ENCODE measurements at regions not wholly inside any gene's neighbourhood (a gene's known extent, or its start where the extent isn't known, plus 50 kb on each side); places are given as distances from the start of the nearest gene placed in this dataset.
"Not testable (repeated sequence)": the region's sequence is repeated elsewhere in the genome, so short reads cannot be mapped to it uniquely, and the experiment has no call there.

DNA sequence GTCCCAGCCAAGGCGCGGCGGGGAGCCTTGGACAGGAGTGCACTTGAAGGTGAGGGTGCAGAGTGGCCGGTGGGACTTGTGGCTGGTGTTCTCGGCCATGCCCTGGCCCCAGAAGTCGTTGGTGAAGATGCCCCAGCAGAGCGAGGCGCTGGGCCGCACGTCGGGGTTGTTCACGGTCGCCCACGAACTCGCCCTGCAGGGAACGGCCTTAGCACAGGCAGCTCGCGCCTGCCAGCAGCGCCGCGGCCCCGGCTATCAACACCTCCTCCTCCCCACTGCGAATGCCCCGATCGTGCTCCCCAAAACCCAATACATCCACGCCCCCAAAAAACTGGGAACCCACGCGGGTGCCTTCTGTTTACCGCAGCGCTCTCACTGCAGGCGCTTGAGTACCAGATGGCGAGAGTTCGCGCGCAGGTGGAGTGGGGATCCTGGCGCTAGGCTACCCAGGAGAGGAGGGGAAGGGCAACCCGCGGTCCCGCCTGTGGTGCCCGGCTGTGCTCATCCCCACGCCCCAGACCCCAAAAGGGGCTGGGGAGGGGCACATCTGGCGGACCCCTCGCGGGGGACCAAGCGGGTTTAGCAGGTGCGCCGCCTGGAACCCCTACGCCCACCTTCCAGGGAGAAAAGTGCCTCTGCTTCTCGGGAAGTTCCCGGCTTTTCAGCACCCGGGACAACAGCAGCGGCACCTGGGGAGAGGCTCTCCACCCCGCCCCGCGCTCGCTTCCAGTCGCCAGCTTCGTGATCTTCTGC lies 386.3 kb upstream of the TMTC1 start:
- Mint-ChIP-seq H3K4me1 (no peaks in the 10 kb centered on the region), H3K27ac (ENCODE audit: low read depth) (no peak overlapping the region), H3K4me3 (no peak overlapping the region), H3K27me3 (peaks cover 10% of the 10 kb centered on the region), H3K9me3 (no peaks in the 10 kb centered on the region), H3K36me3 (ENCODE audit: insufficient read depth) (no peaks in the 10 kb centered on the region)
- no peak for ATAC-seq (replicated peaks; ENCODE audit: extremely low read depth, poor library complexity, severe bottlenecking)
- DNase-seq (ENCODE audit: low spot score in 2 of 2): no peak

DNA sequence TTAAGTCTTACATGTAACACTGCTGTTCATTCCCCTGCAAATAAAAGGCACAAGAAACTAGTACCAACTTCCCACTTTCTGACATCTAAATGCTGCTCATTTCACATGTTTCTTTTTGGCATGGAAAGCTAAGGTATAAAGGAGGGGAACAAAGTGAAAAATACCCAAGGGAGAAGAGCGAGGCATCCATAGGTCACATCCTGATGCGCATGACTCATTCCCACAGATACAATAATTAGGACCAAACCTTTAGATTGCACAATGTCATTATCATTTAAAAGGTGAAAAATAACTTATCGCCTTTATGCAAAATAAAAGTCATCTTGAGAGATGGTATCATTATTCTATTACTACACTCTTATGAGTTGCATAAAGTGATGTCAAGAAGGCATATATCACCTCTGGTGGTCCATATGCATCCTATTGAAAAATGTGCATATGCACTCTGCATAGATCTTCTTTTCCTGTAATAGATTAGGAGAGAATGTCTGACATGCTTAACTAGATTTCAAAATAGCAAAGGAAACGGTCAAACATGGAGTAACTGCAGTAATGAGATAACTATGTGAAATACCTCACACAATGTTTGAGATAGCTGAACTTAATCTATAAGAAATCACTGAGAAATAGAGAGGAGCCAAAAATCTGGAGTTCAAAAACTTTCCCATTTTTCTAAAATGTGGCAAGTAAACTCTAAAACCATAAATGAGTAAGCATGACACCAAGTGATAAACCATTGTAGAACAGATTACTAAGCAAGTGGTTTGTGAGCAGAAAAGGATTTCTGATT lies 382.5 kb upstream of the TMTC1 start:
- no peak overlapping the region for H3K27ac Mint-ChIP-seq (ENCODE audit: low read depth)
- peaks cover 5% of the 10 kb centered on the region for H3K27me3 Mint-ChIP-seq
- H3K4me3 Mint-ChIP-seq: no peak overlapping the region
- no peaks in the 10 kb centered on the region for H3K36me3 Mint-ChIP-seq (ENCODE audit: insufficient read depth)
- no peaks in the 10 kb centered on the region for H3K9me3 Mint-ChIP-seq
- ATAC-seq (replicated peaks; ENCODE audit: extremely low read depth, poor library complexity, severe bottlenecking) (no peak), DNase-seq (ENCODE audit: low spot score in 2 of 2) (no peak)
- no peaks in the 10 kb centered on the region for H3K4me1 Mint-ChIP-seq

DNA sequence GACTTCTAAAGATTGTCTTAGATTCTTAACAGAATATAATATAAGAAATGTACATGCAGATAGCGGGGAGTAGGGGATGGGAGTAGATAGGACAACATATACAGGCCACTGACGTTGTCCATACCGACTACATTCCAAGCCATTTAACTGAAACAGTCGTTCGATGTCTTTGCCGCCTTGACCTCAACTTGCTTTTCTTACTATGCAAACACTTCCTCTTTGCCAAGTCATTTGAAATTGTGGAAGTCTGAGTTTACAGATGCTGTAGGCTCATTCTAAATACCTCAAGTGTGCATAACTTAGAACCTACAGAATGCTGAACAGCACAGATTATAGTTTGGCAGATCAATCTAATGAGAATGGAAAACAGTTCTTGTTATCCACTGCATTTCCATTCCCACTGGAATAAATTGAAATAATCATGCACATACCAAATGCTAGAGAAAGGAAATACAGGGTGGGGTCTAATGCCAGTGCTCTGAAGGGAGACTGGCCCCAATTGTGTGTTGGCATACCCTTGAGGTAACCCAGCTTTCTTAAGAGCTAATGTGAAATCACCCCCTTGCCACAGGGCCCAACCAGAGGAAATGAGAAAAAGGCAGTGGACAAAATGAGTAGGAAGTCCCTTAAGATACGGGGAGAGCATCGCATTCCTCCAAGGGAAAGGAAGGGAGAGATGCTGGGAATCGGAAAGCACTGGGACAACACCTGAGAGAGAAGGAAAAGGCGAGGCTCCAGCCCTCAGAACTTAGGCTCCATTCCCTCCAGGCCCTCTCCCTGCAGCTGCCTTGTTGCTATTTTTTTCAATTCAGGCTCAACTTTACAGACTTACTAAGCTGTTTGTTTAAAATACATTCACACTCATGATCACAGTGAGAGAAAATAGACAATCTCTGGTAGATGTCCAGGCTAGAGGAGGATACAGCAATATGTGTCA lies 380.9 kb upstream of the TMTC1 start:
- Mint-ChIP-seq H3K4me1 (no peaks in the 10 kb centered on the region), H3K27ac (ENCODE audit: low read depth) (no peak overlapping the region), H3K9me3 (no peaks in the 10 kb centered on the region), H3K36me3 (ENCODE audit: insufficient read depth) (no peaks in the 10 kb centered on the region), H3K27me3 (no peaks in the 10 kb centered on the region), H3K4me3 (no peak overlapping the region)
- ATAC-seq (replicated peaks; ENCODE audit: extremely low read depth, poor library complexity, severe bottlenecking): no peak
- DNase-seq (ENCODE audit: low spot score in 2 of 2): no peak

DNA sequence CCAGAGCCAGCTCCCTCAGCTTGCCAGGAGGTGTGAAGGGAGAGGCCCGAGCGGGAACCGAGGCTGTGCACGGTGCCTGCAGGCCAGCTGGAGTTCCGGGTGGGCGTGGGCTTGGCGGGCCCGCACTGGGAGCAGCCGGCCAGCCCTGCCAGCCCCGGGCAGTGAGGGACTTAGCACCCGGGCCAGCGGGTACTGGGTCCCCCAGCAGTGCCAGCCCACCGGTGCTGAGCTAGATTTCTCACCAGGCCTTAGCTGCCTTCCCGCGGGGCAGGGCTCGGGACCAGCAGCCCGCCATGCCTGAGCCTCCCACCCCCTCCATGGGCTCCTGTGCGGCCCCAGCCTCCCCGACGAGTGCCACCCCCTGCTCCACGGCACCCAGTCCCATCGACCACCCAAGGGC lies 373.1 kb upstream of the TMTC1 start:
- peaks cover 14% of the 10 kb centered on the region for H3K9me3 Mint-ChIP-seq
- DNase-seq (ENCODE audit: low spot score in 2 of 2); H3K4me1 Mint-ChIP-seq; ATAC-seq (replicated peaks; ENCODE audit: extremely low read depth, poor library complexity, severe bottlenecking); H3K27ac Mint-ChIP-seq (ENCODE audit: low read depth); H3K27me3 Mint-ChIP-seq; H3K4me3 Mint-ChIP-seq; H3K36me3 Mint-ChIP-seq (ENCODE audit: insufficient read depth): not testable (repeated sequence)

DNA sequence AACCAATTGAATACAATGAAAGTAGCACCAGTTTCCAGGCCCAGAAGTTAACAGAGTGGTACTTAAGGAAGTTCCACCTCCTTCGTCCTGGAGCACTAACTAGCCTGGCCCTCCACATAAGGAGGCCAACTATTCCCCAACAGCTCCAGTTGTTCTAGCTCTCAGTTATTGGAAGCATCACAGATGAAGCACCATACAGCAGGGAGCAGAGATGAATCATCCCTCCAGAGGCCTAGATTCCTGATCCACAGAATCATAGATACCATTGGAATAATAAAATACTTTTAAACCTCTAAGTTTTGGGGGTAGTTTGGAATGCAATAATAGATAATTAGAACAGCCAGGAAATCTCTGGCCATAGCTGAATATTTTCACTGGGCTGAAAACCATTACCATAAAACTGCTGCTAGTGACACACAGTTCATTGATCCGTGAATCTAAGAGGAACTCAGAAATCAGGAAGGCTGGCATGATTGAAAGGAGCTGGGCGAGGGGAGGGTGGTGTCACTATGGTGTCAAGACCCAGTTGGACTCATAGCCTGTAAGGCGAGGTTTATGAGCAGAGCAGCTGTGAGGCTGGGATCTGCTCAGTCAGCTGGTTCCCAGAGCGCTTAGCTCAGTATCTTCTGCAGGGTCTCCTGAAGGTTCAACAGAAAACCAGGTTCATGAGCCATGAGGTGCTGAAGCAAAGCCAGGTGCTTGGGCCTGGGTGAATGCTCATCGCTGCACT lies 371.4 kb upstream of the TMTC1 start:
- H3K9me3 Mint-ChIP-seq: peaks cover 14% of the 10 kb centered on the region
- DNase-seq (ENCODE audit: low spot score in 2 of 2) (no peak), ATAC-seq (replicated peaks; ENCODE audit: extremely low read depth, poor library complexity, severe bottlenecking) (no peak)
- no peaks in the 10 kb centered on the region for H3K36me3 Mint-ChIP-seq (ENCODE audit: insufficient read depth)
- no peak overlapping the region for H3K27ac Mint-ChIP-seq (ENCODE audit: low read depth)
- no peaks in the 10 kb centered on the region for H3K27me3 Mint-ChIP-seq
- H3K4me3 Mint-ChIP-seq: no peak overlapping the region
- no peaks in the 10 kb centered on the region for H3K4me1 Mint-ChIP-seq

DNA sequence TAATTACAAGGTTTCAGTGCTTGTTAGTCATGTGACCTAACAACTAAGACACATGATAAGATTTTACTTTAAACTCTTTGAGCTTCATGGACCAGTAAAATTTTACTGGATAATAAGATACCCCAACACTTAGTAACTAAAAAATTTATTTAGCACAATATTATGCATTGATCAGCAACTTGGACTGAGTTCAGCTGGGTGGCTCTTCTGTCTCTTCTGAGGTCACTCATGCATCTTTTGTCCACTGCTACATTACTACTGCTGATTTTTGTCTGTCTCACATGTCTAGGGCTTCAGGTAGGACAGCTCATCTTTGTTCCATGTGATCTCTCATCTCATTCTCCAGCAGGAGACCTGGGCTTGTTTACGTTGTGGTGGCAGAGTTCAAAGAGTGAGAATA lies 370.2 kb upstream of the TMTC1 start:
- H3K27me3 Mint-ChIP-seq: no peaks in the 10 kb centered on the region
- no peak overlapping the region for H3K27ac Mint-ChIP-seq (ENCODE audit: low read depth)
- no peak for DNase-seq (ENCODE audit: low spot score in 2 of 2)
- no peak overlapping the region for H3K4me3 Mint-ChIP-seq
- ATAC-seq (replicated peaks; ENCODE audit: extremely low read depth, poor library complexity, severe bottlenecking): no peak
- no peaks in the 10 kb centered on the region for H3K4me1 Mint-ChIP-seq
- H3K36me3 Mint-ChIP-seq (ENCODE audit: insufficient read depth): no peaks in the 10 kb centered on the region
- peaks cover 14% of the 10 kb centered on the region for H3K9me3 Mint-ChIP-seq

- H3K9me3 Mint-ChIP-seq: peaks cover 14% of the 10 kb centered on the region
- no peak for DNase-seq (ENCODE audit: low spot score in 2 of 2)
- no peaks in the 10 kb centered on the region for H3K4me1 Mint-ChIP-seq
- no peak overlapping the region for H3K27ac Mint-ChIP-seq (ENCODE audit: low read depth)
- H3K27me3 Mint-ChIP-seq: no peaks in the 10 kb centered on the region
- no peaks in the 10 kb centered on the region for H3K36me3 Mint-ChIP-seq (ENCODE audit: insufficient read depth)
- no peak for ATAC-seq (replicated peaks; ENCODE audit: extremely low read depth, poor library complexity, severe bottlenecking)
- no peak overlapping the region for H3K4me3 Mint-ChIP-seq
Observed at GRCh38 chr12:30152705-30153104, 369.0 kb upstream of the TMTC1 start.

DNA sequence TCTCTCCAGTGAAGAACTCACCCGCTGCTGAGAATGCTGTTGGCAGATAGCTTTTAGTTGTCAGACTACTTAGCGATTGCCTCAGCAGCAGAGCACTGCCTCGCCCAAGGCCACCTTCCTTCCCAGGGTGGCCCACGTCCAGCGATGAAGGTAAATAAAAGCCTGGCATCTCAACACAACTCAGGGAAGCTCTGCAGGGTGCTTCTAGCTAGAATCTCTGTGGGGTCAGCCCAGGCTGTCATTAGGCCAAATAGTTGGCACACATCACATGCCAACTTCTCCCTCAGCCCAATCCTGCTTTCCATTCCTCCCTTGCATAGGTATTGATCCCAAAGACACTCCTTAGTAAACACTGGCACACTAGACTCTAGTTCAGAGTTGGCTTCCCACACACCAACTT lies 368.1 kb upstream of the TMTC1 start:
- Mint-ChIP-seq H3K4me1 (no peaks in the 10 kb centered on the region), H3K27ac (ENCODE audit: low read depth) (no peak overlapping the region), H3K4me3 (no peak overlapping the region), H3K9me3 (peaks cover 14% of the 10 kb centered on the region), H3K36me3 (ENCODE audit: insufficient read depth) (no peaks in the 10 kb centered on the region), H3K27me3 (no peaks in the 10 kb centered on the region)
- ATAC-seq (replicated peaks; ENCODE audit: extremely low read depth, poor library complexity, severe bottlenecking) (no peak), DNase-seq (ENCODE audit: low spot score in 2 of 2) (no peak)

GRCh38 chr12:30146561-30146960 lies 362.8 kb upstream of the TMTC1 start:
- Mint-ChIP-seq H3K27ac (ENCODE audit: low read depth) (no peak overlapping the region), H3K36me3 (ENCODE audit: insufficient read depth) (no peaks in the 10 kb centered on the region), H3K27me3 (no peaks in the 10 kb centered on the region), H3K4me3 (no peak overlapping the region), H3K4me1 (no peaks in the 10 kb centered on the region), H3K9me3 (peaks cover 3% of the 10 kb centered on the region)
- ATAC-seq (replicated peaks; ENCODE audit: extremely low read depth, poor library complexity, severe bottlenecking): no peak
- DNase-seq (ENCODE audit: low spot score in 2 of 2): no peak

GRCh38 chr12:30145684-30146032 lies 361.9 kb upstream of the TMTC1 start:
- DNase-seq (ENCODE audit: low spot score in 2 of 2) (no peak), ATAC-seq (replicated peaks; ENCODE audit: extremely low read depth, poor library complexity, severe bottlenecking) (no peak)
- Mint-ChIP-seq H3K27me3 (no peaks in the 10 kb centered on the region), H3K27ac (ENCODE audit: low read depth) (no peak overlapping the region), H3K9me3 (peaks cover 3% of the 10 kb centered on the region), H3K4me3 (no peak overlapping the region), H3K4me1 (no peaks in the 10 kb centered on the region), H3K36me3 (ENCODE audit: insufficient read depth) (no peaks in the 10 kb centered on the region)

DNA sequence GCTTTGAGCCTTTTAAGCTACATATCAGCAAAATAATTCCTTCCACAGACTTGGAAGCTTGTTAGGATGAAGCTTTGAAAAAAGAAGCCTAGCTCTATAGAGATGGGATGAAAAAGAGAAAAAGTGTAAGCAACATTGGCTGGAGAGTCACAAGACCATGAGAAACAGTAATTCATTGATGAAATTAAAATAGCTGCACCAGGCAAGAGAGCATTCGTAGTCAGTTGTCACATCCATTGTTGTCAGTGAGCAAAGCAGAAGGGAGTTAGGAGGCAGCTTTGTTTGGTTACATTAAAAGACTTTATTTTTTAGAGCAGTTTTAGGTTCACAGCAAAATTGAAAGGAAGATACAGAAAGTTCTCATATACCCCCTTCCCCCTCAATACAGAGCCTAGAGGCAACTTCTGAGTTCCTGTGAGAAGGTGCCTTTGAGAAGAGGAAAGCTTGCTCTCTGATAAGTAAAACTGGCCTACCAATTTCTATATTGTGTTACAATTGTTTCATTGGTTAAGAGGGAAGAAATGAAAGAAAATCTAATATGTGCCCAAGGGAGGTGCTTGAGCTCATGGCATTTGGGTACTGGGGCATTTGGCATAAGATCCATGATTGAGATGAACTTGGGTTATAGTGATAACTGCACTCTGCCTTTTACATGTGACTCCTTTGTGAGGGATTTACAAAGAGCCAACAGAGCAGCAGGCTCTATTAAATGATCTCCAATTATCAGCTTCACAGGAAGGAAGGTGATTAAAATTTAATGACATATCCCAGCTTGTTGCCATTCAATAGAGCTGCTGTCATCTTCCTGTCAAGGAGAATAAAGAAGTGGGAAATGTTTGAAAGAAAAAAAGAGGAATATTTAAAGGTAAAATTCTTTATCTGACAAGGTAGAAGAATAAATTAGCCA lies 361.3 kb upstream of the TMTC1 start:
- DNase-seq (ENCODE audit: low spot score in 2 of 2) (no peak), ATAC-seq (replicated peaks; ENCODE audit: extremely low read depth, poor library complexity, severe bottlenecking) (no peak)
- H3K4me3 Mint-ChIP-seq: no peak overlapping the region
- peaks cover 3% of the 10 kb centered on the region for H3K9me3 Mint-ChIP-seq
- H3K27me3 Mint-ChIP-seq: no peaks in the 10 kb centered on the region
- no peaks in the 10 kb centered on the region for H3K4me1 Mint-ChIP-seq
- H3K36me3 Mint-ChIP-seq (ENCODE audit: insufficient read depth): no peaks in the 10 kb centered on the region
- no peak overlapping the region for H3K27ac Mint-ChIP-seq (ENCODE audit: low read depth)
